ENCODE measurements at regions not wholly inside any gene's neighbourhood (a gene's known extent, or its start where the extent isn't known, plus 50 kb on each side); places are given as distances from the start of the nearest gene placed in this dataset.

GRCh38 chr2:65565681-65566080 is 133.3 kb upstream of the SPRED2 start:
- no peak overlapping the region for H3K27ac ChIP-seq
- H3K27me3 ChIP-seq, result no peaks in the 10 kb centered on the region
- no peaks in the 10 kb centered on the region for H3K4me1 ChIP-seq
- no peak for TF ChIP-seq CTCF (IDR thresholded peaks at IDR 0.05)
- TF ChIP-seq EP300 (IDR thresholded peaks at IDR 0.05), result no peak
- TF ChIP-seq POLR2AphosphoS5 (IDR thresholded peaks at IDR 0.05), result no peak
- no peak for TF ChIP-seq POLR2A (IDR thresholded peaks at IDR 0.05)
- ATAC-seq, result no peak
- H3K36me3 ChIP-seq, result no peaks in the 10 kb centered on the region
- 100% methylated on average over 2 of the region's 8 CpGs; no CpG with 5 or more reads in 1 of the 2 donors for WGBS, 2 donors (ENCODE audit: low coverage in 1 of 2)
- no peaks in the 10 kb centered on the region for H3K9me3 ChIP-seq
- no peak overlapping the region for H3K4me3 ChIP-seq

GRCh38 chr2:65564299-65564698 is 131.9 kb upstream of the SPRED2 start:
- Histone ChIP-seq H3K36me3 (no peaks in the 10 kb centered on the region), H3K4me3 (no peak overlapping the region), H3K27ac (no peak overlapping the region), H3K4me1 (no peaks in the 10 kb centered on the region), H3K9me3 (no peaks in the 10 kb centered on the region), H3K27me3 (no peaks in the 10 kb centered on the region)
- no peak for TF ChIP-seq POLR2AphosphoS5 (IDR thresholded peaks at IDR 0.05)
- no peak for TF ChIP-seq POLR2A (IDR thresholded peaks at IDR 0.05)
- TF ChIP-seq EP300 (IDR thresholded peaks at IDR 0.05), result no peak
- TF ChIP-seq CTCF (IDR thresholded peaks at IDR 0.05), result no peak
- WGBS, 2 donors (ENCODE audit: low coverage in 1 of 2), result no CpG with 5 or more reads among the region's 4 CpGs
- no peak for ATAC-seq

DNA sequence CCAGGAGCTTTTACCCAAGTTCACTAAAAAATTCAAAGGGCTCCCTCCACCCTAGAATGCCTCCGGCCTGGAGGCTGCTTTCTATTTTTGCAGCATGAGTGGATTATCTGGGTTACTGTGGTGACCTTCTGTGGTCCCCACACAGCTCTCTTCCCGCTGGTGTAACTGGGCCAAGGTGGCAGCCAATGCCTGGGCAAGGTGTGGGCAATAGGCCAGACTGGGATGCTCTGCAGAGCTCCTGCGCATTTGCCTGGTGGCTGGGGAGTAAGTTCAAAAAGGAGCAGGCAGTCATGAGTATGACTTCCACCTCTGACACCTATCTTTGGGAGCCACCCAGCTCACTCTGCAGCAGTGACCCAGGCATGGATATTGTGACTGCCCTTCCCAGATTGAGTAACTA is 130.5 kb upstream of the SPRED2 start:
- Histone ChIP-seq H3K27ac (no peak overlapping the region), H3K36me3 (no peaks in the 10 kb centered on the region), H3K4me1 (no peaks in the 10 kb centered on the region), H3K9me3 (no peaks in the 10 kb centered on the region), H3K4me3 (no peak overlapping the region), H3K27me3 (no peaks in the 10 kb centered on the region)
- no peak for ATAC-seq
- TF ChIP-seq CTCF (IDR thresholded peaks at IDR 0.05) (no peak), POLR2A (IDR thresholded peaks at IDR 0.05) (no peak), POLR2AphosphoS5 (IDR thresholded peaks at IDR 0.05) (no peak), EP300 (IDR thresholded peaks at IDR 0.05) (no peak)
- WGBS, 2 donors (ENCODE audit: low coverage in 1 of 2), result 90 to 100% methylated on average over 1 to 3 of the region's 3 CpGs

- 45 to 79% methylated on average over 5 to 9 of the region's 9 CpGs for WGBS, 2 donors (ENCODE audit: low coverage in 1 of 2)
- H3K27me3 ChIP-seq, result no peaks in the 10 kb centered on the region
- no peak for ATAC-seq
- H3K27ac ChIP-seq, result no peak overlapping the region
- H3K36me3 ChIP-seq, result no peaks in the 10 kb centered on the region
- H3K4me1 ChIP-seq, result peaks cover 0 to 2% (median 0%) of the 10 kb centered on the region in 3 donors
- H3K9me3 ChIP-seq, result no peaks in the 10 kb centered on the region
- no peak overlapping the region for H3K4me3 ChIP-seq
- TF ChIP-seq CTCF (IDR thresholded peaks at IDR 0.05) (no peak), EP300 (IDR thresholded peaks at IDR 0.05) (no peak)
Observed at GRCh38 chr2:65558743-65559142, 126.3 kb upstream of the SPRED2 start.

- no peak overlapping the region for H3K27ac ChIP-seq
- no peaks in the 10 kb centered on the region for H3K27me3 ChIP-seq
- 91 to 97% methylated on average over 4 of the region's 5 CpGs for WGBS, 2 donors (ENCODE audit: low coverage in 1 of 2)
- H3K9me3 ChIP-seq, result no peaks in the 10 kb centered on the region
- H3K36me3 ChIP-seq, result no peaks in the 10 kb centered on the region
- TF ChIP-seq POLR2A (IDR thresholded peaks at IDR 0.05) (no peak), POLR2AphosphoS5 (IDR thresholded peaks at IDR 0.05) (no peak), CTCF (IDR thresholded peaks at IDR 0.05) (no peak), EP300 (IDR thresholded peaks at IDR 0.05) (no peak)
- peaks cover 0 to 9% (median 0%) of the 10 kb centered on the region in 3 donors for H3K4me1 ChIP-seq
- H3K4me3 ChIP-seq, result no peak overlapping the region
- no peak for ATAC-seq
Observed at GRCh38 chr2:65557616-65558573, 125.5 kb upstream of the SPRED2 start.

Data from gastroesophageal sphincter (tissue), 4 donors.